ENCODE measurements at regions not wholly inside any gene's neighbourhood (a gene's known extent, or its start where the extent isn't known, plus 50 kb on each side); places are given as distances from the start of the nearest gene placed in this dataset.

DNA sequence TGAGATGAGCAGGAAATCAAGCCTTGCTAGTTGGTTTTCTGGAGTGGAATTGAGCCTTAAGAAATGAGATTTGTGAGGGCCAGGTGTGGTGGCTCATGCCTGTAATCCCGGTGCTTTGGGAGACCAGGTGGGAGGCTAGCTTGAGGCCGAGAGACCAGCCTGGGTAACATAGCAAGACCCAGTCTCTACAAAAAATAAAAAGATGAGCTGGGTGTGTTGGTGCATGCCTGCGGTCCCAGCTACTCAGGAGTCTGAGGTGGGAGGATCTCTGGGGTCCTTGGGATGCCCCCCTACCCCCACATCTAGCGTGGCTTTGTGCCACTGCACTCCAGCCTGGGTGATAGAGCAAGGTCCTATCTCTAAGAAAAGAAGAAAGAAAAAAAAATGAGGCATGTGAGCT, 104.2 kb upstream of the RTL1 start:
- TF ChIP-seq, protein P1, sequence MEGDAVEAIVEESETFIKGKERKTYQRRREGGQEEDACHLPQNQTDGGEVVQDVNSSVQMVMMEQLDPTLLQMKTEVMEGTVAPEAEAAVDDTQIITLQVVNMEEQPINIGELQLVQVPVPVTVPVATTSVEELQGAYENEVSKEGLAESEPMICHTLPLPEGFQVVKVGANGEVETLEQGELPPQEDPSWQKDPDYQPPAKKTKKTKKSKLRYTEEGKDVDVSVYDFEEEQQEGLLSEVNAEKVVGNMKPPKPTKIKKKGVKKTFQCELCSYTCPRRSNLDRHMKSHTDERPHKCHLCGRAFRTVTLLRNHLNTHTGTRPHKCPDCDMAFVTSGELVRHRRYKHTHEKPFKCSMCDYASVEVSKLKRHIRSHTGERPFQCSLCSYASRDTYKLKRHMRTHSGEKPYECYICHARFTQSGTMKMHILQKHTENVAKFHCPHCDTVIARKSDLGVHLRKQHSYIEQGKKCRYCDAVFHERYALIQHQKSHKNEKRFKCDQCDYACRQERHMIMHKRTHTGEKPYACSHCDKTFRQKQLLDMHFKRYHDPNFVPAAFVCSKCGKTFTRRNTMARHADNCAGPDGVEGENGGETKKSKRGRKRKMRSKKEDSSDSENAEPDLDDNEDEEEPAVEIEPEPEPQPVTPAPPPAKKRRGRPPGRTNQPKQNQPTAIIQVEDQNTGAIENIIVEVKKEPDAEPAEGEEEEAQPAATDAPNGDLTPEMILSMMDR (conservative IDR thresholded peaks at IDR 0.05; ENCODE audit: low read depth in 2 of 2): no peak
- TF ChIP-seq EZH2 (IDR thresholded peaks at IDR 0.05; ENCODE audit: low read depth, unreplicated experiment): no peak
- no peak for TF ChIP-seq POLR2AphosphoS5 (IDR thresholded peaks at IDR 0.05; ENCODE audit: low read depth)
